GM12878 (cell line): ENCODE measurements at regions not wholly inside any gene's neighbourhood (a gene's known extent, or its start where the extent isn't known, plus 50 kb on each side); places are given as distances from the start of the nearest gene placed in this dataset.

Experiments used
- ATAC-seq: fragments of 200-7000 bp; cut with Tn5 transposase; 3 replicates; pipeline ENCODE4 v1.9.1; 2020; ENCODE audit warnings: mild to moderate bottlenecking, moderate library complexity
- BruUV-seq: library from RNA; stranded (reverse); fragments of 400-500 nt; replicated peaks from 2 replicates; lab custom pipeline; 2021; lab: Mats Ljungman, UMichigan
- CTCF ChIA-PET: fragments of 300-600 bp; sonication (Branson Sonifier 250); formaldehyde crosslinking; extraction: SDS; loops from one replicate; lab custom pipeline; 2021; ENCODE audit warnings: inconsistent platforms; lab: Yijun Ruan, JAX
- POLR2A ChIA-PET: fragments of 350-600 bp; formaldehyde crosslinking; extraction: SDS; loops from one replicate; lab custom pipeline; 2021; ENCODE audit warnings: inconsistent platforms; lab: Charles Lee
- RAD21 ChIA-PET: fragments of 300-600 bp; sonication (Branson Sonifier 250); formaldehyde crosslinking; loops from one replicate; lab custom pipeline; 2023; ENCODE audit warnings: antibody characterized with exemption; ENCODE audit not compliant: unreplicated experiment; lab: Charles Lee
- SMC1A ChIA-PET: fragments of 300-600 bp; sonication (Branson Sonifier 250); formaldehyde crosslinking; loops from one replicate; lab custom pipeline; 2023; ENCODE audit not compliant: unreplicated experiment, uncharacterized antibody; lab: Charles Lee
- DNase-seq: peaks from one replicate; pipeline ENCODE4 v3.0.0-alpha.2; 2011; ENCODE audit warnings: low read depth, low spot score
- FAIRE-seq: peaks from 3 replicates; lab custom pipeline; 2011; peaks lifted over from hg19 to GRCh38; lab: Jason Lieb, UNC
- H2AFZ ChIP-seq: 2 replicates; pipeline ENCODE4 v1.6.0; 2011; ENCODE audit warnings: low read depth, low read length, control low read depth; ENCODE audit not compliant: control insufficient read depth
- H3K27ac ChIP-seq: 2 replicates; pipeline ENCODE4 v1.5.1; 2011; ENCODE audit warnings: control low read depth; ENCODE audit not compliant: control insufficient read depth, insufficient read depth
- H3K27me3 ChIP-seq, 2 experiments: replicated peaks in 1 of 2; 2 replicates each; pipeline versions ENCODE4 v1.6.0 to v1.6.1; 2011; ENCODE audit warnings: low read length in 1 of 2; ENCODE audit not compliant: control insufficient read depth in 2 of 2, insufficient read depth in 2 of 2
- H3K36me3 ChIP-seq, 2 experiments: 2 replicates each; pipeline ENCODE4 v1.5.1; 2011; ENCODE audit warnings: low read length in 1 of 2; ENCODE audit not compliant: control insufficient read depth in 2 of 2, insufficient read depth in 2 of 2
- H3K4me1 ChIP-seq: 2 replicates; pipeline ENCODE4 v1.6.1; 2011; ENCODE audit warnings: mild to moderate bottlenecking, low read length, moderate library complexity, mixed read lengths; ENCODE audit not compliant: control insufficient read depth, insufficient read depth
- H3K4me2 ChIP-seq: 2 replicates; pipeline ENCODE4 v1.6.0; 2011; ENCODE audit warnings: control low read depth; ENCODE audit not compliant: control insufficient read depth, insufficient read depth
- H3K4me3 ChIP-seq: fragments of 200-600 bp; sonication (generic); 2 replicates; pipeline ENCODE4 v1.5.1; 2016
- H3K79me2 ChIP-seq: 2 replicates; pipeline ENCODE4 v1.6.0; 2011; ENCODE audit warnings: low read length; ENCODE audit not compliant: control insufficient read depth, insufficient read depth
- H3K9ac ChIP-seq: 2 replicates; pipeline ENCODE4 v1.8.0; 2011; ENCODE audit warnings: low read length, control low read depth, mixed read lengths; ENCODE audit not compliant: control insufficient read depth, insufficient read depth
- H3K9me3 ChIP-seq: replicated peaks from 3 replicates; pipeline ENCODE4 v1.5.1; 2011; ENCODE audit warnings: mild to moderate bottlenecking, low read length; ENCODE audit not compliant: control insufficient read depth, insufficient read depth
- H4K20me1 ChIP-seq: 2 replicates; pipeline ENCODE4 v1.6.0; 2011; ENCODE audit not compliant: control insufficient read depth, insufficient read depth
- BMI1 ChIP-seq: fragments of 450-650 bp; IDR thresholded peaks from 2 replicates; pipeline ENCODE4 v1.6.1; 2016; ENCODE audit warnings: mild to moderate bottlenecking, moderate library complexity, borderline replicate concordance
- CBFB ChIP-seq: IDR thresholded peaks from 2 replicates; pipeline ENCODE4 v1.6.1; 2016; ENCODE audit warnings: antibody characterized with exemption, low read depth
- GATAD2B ChIP-seq: fragments of 450-650 bp; conservative IDR thresholded peaks from 2 replicates; pipeline ENCODE4 v1.6.1; 2017; ENCODE audit warnings: low read depth, mild to moderate bottlenecking, moderate library complexity
- KAT2A ChIP-seq: conservative IDR thresholded peaks from 2 replicates; pipeline ENCODE4 v1.6.1; 2011; ENCODE audit warnings: low read depth, low read length; ENCODE audit not compliant: control insufficient read depth
- MTA3 ChIP-seq: IDR thresholded peaks from 2 replicates; pipeline ENCODE4 v1.6.1; 2012; ENCODE audit warnings: low read length, inconsistent platforms, borderline replicate concordance
- NBN ChIP-seq: fragments of 450-650 bp; IDR thresholded peaks from 2 replicates; pipeline ENCODE4 v1.6.1; 2016
- SREBF1 ChIP-seq: IDR thresholded peaks from 2 replicates; pipeline ENCODE4 v1.6.1; 2012; ENCODE audit warnings: mild to moderate bottlenecking, low read length
- WGBS: methylation state at CpG from one replicate; pipeline ENCODE4 v1.1.6; 2016; ENCODE audit warnings: low lambda C conversion rate; ENCODE audit not compliant: insufficient replicate concordance, insufficient coverage; ENCODE audit errors: missing lambda C conversion rate; 5-methylcytosine and 5-hydroxymethylcytosine counted together
- in situ Hi-C: fragments of 300-500 bp; cut with MboI; formaldehyde crosslinking; loops from 9 replicates; pipeline ENCODE4 v1.14.3; 2018; ENCODE audit warnings: mixed read lengths
- intact Hi-C: fragments of 100-400 bp; cut with micrococcal nuclease; formaldehyde crosslinking; loops from one replicate; pipeline ENCODE4 v1.14.2; 2022; ENCODE audit not compliant: unreplicated experiment
- TF ChIP-seq, protein P1 (sequence below): fragments of 450-650 bp; conservative IDR thresholded peaks from 2 replicates; pipeline ENCODE4 v1.6.1; 2017; ENCODE audit warnings: mild to moderate bottlenecking, moderate library complexity
- TF ChIP-seq, protein P2 (sequence below): fragments of 450-650 bp; IDR thresholded peaks from 2 replicates; pipeline ENCODE4 v1.6.1; 2017; ENCODE audit warnings: low read depth, mild to moderate bottlenecking, moderate library complexity
- TF ChIP-seq, protein P3 (sequence below): IDR thresholded peaks from 2 replicates; pipeline ENCODE4 v1.6.1; 2011; ENCODE audit warnings: borderline replicate concordance, low read depth, mild to moderate bottlenecking, moderate library complexity, low read length; ENCODE audit not compliant: insufficient read depth, poor library complexity, severe bottlenecking
- TF ChIP-seq, protein P4 (sequence below): fragments of 450-650 bp; IDR thresholded peaks from 2 replicates; pipeline ENCODE4 v1.6.1; 2018; ENCODE audit warnings: mild to moderate bottlenecking, low read depth, moderate library complexity; ENCODE audit not compliant: partially characterized antibody

DNA sequence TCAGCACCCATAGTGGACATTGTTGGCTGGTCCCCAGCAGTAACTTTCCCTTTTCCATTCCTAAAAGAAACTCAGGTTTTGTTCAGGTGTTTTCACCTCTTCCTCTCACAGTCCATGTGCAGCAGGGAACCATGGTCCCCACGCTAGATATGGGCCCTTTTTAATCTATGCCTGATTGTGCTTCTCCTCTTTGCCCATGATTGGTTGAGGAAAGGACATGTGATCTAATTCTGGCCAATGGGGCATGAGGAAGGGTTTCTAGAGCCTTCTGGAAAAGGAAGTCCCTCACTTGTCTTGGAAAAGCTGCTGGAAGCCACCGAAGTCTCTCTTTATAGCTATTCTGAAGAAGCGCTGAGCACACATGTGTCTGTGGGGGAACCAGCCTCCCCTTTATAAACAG, 330.7 kb downstream of the ACTR3B start (continued):
- TF ChIP-seq, protein P1, sequence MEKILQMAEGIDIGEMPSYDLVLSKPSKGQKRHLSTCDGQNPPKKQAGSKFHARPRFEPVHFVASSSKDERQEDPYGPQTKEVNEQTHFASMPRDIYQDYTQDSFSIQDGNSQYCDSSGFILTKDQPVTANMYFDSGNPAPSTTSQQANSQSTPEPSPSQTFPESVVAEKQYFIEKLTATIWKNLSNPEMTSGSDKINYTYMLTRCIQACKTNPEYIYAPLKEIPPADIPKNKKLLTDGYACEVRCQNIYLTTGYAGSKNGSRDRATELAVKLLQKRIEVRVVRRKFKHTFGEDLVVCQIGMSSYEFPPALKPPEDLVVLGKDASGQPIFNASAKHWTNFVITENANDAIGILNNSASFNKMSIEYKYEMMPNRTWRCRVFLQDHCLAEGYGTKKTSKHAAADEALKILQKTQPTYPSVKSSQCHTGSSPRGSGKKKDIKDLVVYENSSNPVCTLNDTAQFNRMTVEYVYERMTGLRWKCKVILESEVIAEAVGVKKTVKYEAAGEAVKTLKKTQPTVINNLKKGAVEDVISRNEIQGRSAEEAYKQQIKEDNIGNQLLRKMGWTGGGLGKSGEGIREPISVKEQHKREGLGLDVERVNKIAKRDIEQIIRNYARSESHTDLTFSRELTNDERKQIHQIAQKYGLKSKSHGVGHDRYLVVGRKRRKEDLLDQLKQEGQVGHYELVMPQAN, result no peak
- TF ChIP-seq, all 136 proteins: peak for 0

DNA sequence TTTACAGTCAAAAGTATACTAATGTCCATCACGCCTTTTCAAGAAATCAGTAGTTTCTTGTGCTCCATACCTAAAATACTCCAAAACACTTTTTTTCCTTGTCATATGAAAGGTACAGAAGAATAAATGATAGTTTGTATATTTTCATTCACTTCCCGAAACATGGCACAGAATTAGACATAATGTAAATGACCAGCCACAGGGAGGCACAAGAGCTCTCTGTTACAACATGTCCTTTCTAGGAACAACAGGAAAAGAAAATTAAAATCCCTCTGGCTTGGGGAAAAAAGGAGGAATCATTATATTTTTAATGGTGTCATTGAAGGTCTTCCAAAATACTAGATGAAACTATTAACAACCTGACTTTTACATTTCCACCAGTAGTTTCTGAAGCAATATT, 331.2 kb downstream of the ACTR3B start:
- Histone ChIP-seq H3K4me2 (no peak overlapping the region), H3K27me3 (no peaks in the 10 kb centered on the region), H4K20me1 (no peaks in the 10 kb centered on the region), H3K9me3 (no peaks in the 10 kb centered on the region), H3K4me1 (no peaks in the 10 kb centered on the region), H3K9ac (no peak overlapping the region), H3K27ac (no peak overlapping the region), H3K4me3 (no peak overlapping the region), H3K79me2 (no peaks in the 10 kb centered on the region), H2AFZ (no peak overlapping the region), H3K36me3 (no peaks in the 10 kb centered on the region)
- 40% methylated on average over 2 of the region's 2 CpGs for WGBS
- TF ChIP-seq GATAD2B (no peak), BMI1 (no peak), NBN (no peak), SREBF1 (no peak), MTA3 (no peak), KAT2A (no peak), CBFB (no peak)
- TF ChIP-seq, protein P2, sequence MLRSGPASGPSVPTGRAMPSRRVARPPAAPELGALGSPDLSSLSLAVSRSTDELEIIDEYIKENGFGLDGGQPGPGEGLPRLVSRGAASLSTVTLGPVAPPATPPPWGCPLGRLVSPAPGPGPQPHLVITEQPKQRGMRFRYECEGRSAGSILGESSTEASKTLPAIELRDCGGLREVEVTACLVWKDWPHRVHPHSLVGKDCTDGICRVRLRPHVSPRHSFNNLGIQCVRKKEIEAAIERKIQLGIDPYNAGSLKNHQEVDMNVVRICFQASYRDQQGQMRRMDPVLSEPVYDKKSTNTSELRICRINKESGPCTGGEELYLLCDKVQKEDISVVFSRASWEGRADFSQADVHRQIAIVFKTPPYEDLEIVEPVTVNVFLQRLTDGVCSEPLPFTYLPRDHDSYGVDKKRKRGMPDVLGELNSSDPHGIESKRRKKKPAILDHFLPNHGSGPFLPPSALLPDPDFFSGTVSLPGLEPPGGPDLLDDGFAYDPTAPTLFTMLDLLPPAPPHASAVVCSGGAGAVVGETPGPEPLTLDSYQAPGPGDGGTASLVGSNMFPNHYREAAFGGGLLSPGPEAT, result no peak
- TF ChIP-seq, protein P3, sequence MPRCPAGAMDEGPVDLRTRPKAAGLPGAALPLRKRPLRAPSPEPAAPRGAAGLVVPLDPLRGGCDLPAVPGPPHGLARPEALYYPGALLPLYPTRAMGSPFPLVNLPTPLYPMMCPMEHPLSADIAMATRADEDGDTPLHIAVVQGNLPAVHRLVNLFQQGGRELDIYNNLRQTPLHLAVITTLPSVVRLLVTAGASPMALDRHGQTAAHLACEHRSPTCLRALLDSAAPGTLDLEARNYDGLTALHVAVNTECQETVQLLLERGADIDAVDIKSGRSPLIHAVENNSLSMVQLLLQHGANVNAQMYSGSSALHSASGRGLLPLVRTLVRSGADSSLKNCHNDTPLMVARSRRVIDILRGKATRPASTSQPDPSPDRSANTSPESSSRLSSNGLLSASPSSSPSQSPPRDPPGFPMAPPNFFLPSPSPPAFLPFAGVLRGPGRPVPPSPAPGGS, result no peak
- TF ChIP-seq, protein P4, sequence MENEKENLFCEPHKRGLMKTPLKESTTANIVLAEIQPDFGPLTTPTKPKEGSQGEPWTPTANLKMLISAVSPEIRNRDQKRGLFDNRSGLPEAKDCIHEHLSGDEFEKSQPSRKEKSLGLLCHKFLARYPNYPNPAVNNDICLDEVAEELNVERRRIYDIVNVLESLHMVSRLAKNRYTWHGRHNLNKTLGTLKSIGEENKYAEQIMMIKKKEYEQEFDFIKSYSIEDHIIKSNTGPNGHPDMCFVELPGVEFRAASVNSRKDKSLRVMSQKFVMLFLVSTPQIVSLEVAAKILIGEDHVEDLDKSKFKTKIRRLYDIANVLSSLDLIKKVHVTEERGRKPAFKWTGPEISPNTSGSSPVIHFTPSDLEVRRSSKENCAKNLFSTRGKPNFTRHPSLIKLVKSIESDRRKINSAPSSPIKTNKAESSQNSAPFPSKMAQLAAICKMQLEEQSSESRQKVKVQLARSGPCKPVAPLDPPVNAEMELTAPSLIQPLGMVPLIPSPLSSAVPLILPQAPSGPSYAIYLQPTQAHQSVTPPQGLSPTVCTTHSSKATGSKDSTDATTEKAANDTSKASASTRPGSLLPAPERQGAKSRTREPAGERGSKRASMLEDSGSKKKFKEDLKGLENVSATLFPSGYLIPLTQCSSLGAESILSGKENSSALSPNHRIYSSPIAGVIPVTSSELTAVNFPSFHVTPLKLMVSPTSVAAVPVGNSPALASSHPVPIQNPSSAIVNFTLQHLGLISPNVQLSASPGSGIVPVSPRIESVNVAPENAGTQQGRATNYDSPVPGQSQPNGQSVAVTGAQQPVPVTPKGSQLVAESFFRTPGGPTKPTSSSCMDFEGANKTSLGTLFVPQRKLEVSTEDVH, result no peak
- in situ Hi-C loops, result no loop called here
- CTCF ChIA-PET, result no interaction called here
- RAD21 ChIA-PET, result no interaction called here
- POLR2A ChIA-PET, result no interaction called here
- SMC1A ChIA-PET, result no interaction called here
- no peak for ATAC-seq
- intact Hi-C loops, result no loop called here
- FAIRE-seq, result no peak
- DNase-seq, result no peak
- BruUV-seq, result no TSS peak
